DOHH2 (cell line): ENCODE measurements at regions not wholly inside any gene's neighbourhood (a gene's known extent, or its start where the extent isn't known, plus 50 kb on each side); places are given as distances from the start of the nearest gene placed in this dataset.
"Not testable (repeated sequence)": the region's sequence is repeated elsewhere in the genome, so short reads cannot be mapped to it uniquely, and the experiment has no call there.

ENCODE experiments used
- H3F3A ChIP-seq: fragments of 200-600 bp; sonication (generic), shearing (Covaris generic); 2 replicates; pipeline ENCODE4 v1.6.0; 2016; ENCODE audit warnings: antibody characterized with exemption, mild to moderate bottlenecking; ENCODE audit not compliant: control insufficient read depth, insufficient read depth
- H3K27ac ChIP-seq: fragments of 200-600 bp; sonication (generic); 2 replicates; pipeline ENCODE4 v1.5.1; 2014; ENCODE audit warnings: low read depth, mild to moderate bottlenecking, low read length, moderate library complexity
- H3K27me3 ChIP-seq: fragments of 200-600 bp; sonication (generic); 2 replicates; pipeline ENCODE4 v1.6.1; 2014; ENCODE audit warnings: mild to moderate bottlenecking, low read length, mixed read lengths; ENCODE audit not compliant: control insufficient read depth
- H3K36me3 ChIP-seq: fragments of 200-600 bp; sonication (generic); 2 replicates; pipeline ENCODE4 v1.6.1; 2014; ENCODE audit warnings: mild to moderate bottlenecking, low read length, moderate library complexity, mixed read lengths; ENCODE audit not compliant: control insufficient read depth
- H3K4me1 ChIP-seq: fragments of 200-600 bp; sonication (generic); 2 replicates; pipeline ENCODE4 v1.6.1; 2014; ENCODE audit warnings: mild to moderate bottlenecking, low read length, mixed read lengths; ENCODE audit not compliant: control insufficient read depth
- H3K4me2 ChIP-seq: fragments of 200-600 bp; sonication (generic); 2 replicates; pipeline ENCODE4 v1.6.0; 2014; ENCODE audit warnings: mild to moderate bottlenecking, low read length, moderate library complexity
- H3K4me3 ChIP-seq: fragments of 200-600 bp; sonication (generic); 2 replicates; pipeline ENCODE4 v1.5.1; 2014; ENCODE audit warnings: mild to moderate bottlenecking, low read length, mixed read lengths
- H3K79me2 ChIP-seq: fragments of 200-600 bp; sonication (generic); 2 replicates; pipeline ENCODE4 v1.6.1; 2014; ENCODE audit warnings: mild to moderate bottlenecking, low read length, mixed read lengths; ENCODE audit not compliant: control insufficient read depth
- H3K9me2 ChIP-seq: fragments of 200-600 bp; sonication (generic); replicated peaks from 2 replicates; pipeline ENCODE4 v1.6.1; 2014; ENCODE audit warnings: mild to moderate bottlenecking, low read length, mixed read lengths; ENCODE audit not compliant: control insufficient read depth
- H3K9me3 ChIP-seq: fragments of 200-600 bp; sonication (generic); 2 replicates; pipeline ENCODE4 v1.6.1; 2014; ENCODE audit warnings: antibody characterized with exemption, low read length, mixed read lengths; ENCODE audit not compliant: control insufficient read depth, insufficient read depth
- H4K20me1 ChIP-seq: fragments of 200-600 bp; sonication (generic); 2 replicates; pipeline ENCODE4 v1.6.0; 2014; ENCODE audit warnings: low read depth, mild to moderate bottlenecking, antibody characterized with exemption, low read length, moderate library complexity; ENCODE audit not compliant: control insufficient read depth, insufficient read depth
- CTCF ChIP-seq: fragments of 200-600 bp; sonication (generic); IDR thresholded peaks from one replicate; pipeline ENCODE4 v1.5.1; 2014; ENCODE audit warnings: antibody characterized with exemption, mild to moderate bottlenecking, low read depth, low read length; ENCODE audit not compliant: poor library complexity, severe bottlenecking
- EZH2phosphoT487 ChIP-seq: fragments of 200-600 bp; sonication (generic); IDR thresholded peaks from 2 replicates; pipeline ENCODE4 v1.6.1; 2017; ENCODE audit warnings: borderline replicate concordance, mild to moderate bottlenecking, antibody characterized with exemption, low read length, moderate library complexity, mixed read lengths

GRCh38 chr9:90167914-90168313, 474.7 kb downstream of the DIRAS2 start:
- H3K27me3 ChIP-seq: no peaks in the 10 kb centered on the region
- TF ChIP-seq CTCF: no peak
- no peak for TF ChIP-seq EZH2phosphoT487
- H3K4me1 ChIP-seq: 0 out of 2 replicates have a peak, but pooled peaks cover 1% of the 10 kb centered on the region
- no peaks in the 10 kb centered on the region for H3K36me3 ChIP-seq
- no peak overlapping the region for H3K4me3 ChIP-seq
- no peak overlapping the region for H3K27ac ChIP-seq
- H3K9me2 ChIP-seq: no peaks in the 10 kb centered on the region
- H3K4me2 ChIP-seq: no peak overlapping the region
- H3K9me3 ChIP-seq: no peaks in the 10 kb centered on the region
- H3F3A ChIP-seq: no peaks in the 10 kb centered on the region
- no peaks in the 10 kb centered on the region for H3K79me2 ChIP-seq
- H4K20me1 ChIP-seq: no peaks in the 10 kb centered on the region

- Histone ChIP-seq H4K20me1 (no peaks in the 10 kb centered on the region), H3F3A (no peaks in the 10 kb centered on the region), H3K36me3 (no peaks in the 10 kb centered on the region), H3K27ac (no peak overlapping the region), H3K79me2 (no peaks in the 10 kb centered on the region), H3K9me2 (no peaks in the 10 kb centered on the region), H3K27me3 (no peaks in the 10 kb centered on the region), H3K4me3 (no peak overlapping the region), H3K4me1 (no peaks in the 10 kb centered on the region), H3K4me2 (no peak overlapping the region), H3K9me3 (no peaks in the 10 kb centered on the region)
- TF ChIP-seq CTCF (no peak), EZH2phosphoT487 (no peak)
Measured at GRCh38 chr9:90169490-90169889, 473.1 kb downstream of the DIRAS2 start.

DNA sequence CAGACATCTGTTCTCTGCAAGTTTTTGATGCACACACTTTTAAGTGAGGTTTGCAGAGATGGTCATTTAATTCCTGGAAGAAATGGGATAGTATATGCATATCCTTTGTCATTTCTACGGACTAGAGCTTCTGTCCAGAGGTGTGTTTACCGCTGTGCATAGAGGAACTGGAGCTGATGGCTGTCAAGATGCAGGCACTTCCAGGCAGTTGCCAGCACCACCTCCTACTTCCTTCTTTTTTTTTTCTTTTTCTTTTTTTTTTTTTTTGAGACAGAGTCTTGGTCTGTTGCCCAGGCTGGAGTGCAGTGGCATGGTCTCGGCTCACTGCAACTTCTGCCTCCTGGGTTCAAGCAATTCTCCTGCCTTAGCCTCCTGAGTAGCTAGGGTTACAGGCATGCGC, 468.7 kb downstream of the DIRAS2 start:
- not testable (repeated sequence) for H3K9me3 ChIP-seq, H3F3A ChIP-seq, H3K27me3 ChIP-seq, H4K20me1 ChIP-seq, H3K4me1 ChIP-seq, H3K36me3 ChIP-seq, H3K4me2 ChIP-seq, H3K9me2 ChIP-seq, H3K4me3 ChIP-seq, H3K79me2 ChIP-seq, H3K27ac ChIP-seq

DNA sequence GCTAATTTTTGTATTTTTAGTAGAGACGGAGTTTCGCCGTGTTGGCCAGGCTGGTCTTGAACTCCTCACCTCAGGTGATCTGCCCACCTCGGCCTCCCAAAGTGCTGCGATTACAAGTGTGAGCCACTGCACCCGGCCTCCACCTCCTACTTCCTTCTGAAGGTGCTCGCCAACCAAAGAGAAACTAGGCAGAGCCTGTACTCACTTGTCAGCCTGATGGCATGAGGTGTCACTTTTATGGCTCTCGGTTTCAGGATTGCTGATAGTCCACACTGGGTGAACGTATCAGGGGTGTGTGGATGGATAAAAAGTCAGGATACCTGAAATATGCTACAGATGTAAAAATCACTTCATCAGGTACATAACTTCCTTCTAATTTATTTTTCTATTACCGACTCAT, 468.3 kb downstream of the DIRAS2 start:
- H3K27me3 ChIP-seq, H3K36me3 ChIP-seq, H3K27ac ChIP-seq, H3K4me3 ChIP-seq, H4K20me1 ChIP-seq, H3K9me3 ChIP-seq, H3K4me2 ChIP-seq, H3K4me1 ChIP-seq, H3F3A ChIP-seq, H3K9me2 ChIP-seq, H3K79me2 ChIP-seq: not testable (repeated sequence)
